Ovary (tissue), 3 donors: ENCODE measurements at regions not wholly inside any gene's neighbourhood (a gene's known extent, or its start where the extent isn't known, plus 50 kb on each side); places are given as distances from the start of the nearest gene placed in this dataset.

ENCODE experiments used
- EP300 ChIP-seq: sonication (generic); formaldehyde crosslinking; IDR thresholded peaks from one replicate; pipeline ENCODE4 v1.6.1; 2017; ENCODE audit warnings: antibody characterized with exemption
- TF ChIP-seq, protein P1 (sequence below), 3 donors: fragments of 450-650 bp in 2 of 3; fragments of 200-600 bp in 1 of 3; IDR thresholded peaks; one replicate each; pipeline versions ENCODE4 v1.5.1 to v1.8.0; 2016 to 2022; ENCODE audit warnings: antibody characterized with exemption in 3 of 3, mild to moderate bottlenecking in 1 of 3
- donor health status: DM: no; HTN: no; CAD: no.

DNA sequence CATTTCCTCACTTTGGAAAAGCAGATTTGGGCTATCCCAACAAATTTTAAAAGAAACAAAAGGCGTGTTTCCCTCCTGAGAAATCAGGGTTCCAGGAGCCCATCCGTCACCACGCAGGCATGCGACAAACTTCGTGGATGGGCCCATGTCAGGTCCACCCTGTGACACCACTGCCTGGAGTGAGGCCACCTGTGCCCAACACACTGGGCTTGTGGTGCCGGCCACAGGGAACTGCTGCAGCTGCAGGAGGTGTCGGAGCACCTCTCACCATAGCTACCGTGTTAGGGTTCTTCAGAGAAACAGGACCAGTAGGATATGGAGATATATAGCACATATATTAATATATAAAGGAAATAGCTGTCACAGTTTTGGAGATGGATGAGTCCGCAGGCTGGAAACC lies 53.0 kb upstream of the BCL11B start:
- TF ChIP-seq, protein P1, sequence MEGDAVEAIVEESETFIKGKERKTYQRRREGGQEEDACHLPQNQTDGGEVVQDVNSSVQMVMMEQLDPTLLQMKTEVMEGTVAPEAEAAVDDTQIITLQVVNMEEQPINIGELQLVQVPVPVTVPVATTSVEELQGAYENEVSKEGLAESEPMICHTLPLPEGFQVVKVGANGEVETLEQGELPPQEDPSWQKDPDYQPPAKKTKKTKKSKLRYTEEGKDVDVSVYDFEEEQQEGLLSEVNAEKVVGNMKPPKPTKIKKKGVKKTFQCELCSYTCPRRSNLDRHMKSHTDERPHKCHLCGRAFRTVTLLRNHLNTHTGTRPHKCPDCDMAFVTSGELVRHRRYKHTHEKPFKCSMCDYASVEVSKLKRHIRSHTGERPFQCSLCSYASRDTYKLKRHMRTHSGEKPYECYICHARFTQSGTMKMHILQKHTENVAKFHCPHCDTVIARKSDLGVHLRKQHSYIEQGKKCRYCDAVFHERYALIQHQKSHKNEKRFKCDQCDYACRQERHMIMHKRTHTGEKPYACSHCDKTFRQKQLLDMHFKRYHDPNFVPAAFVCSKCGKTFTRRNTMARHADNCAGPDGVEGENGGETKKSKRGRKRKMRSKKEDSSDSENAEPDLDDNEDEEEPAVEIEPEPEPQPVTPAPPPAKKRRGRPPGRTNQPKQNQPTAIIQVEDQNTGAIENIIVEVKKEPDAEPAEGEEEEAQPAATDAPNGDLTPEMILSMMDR (IDR thresholded peaks at IDR 0.05) = no peak
- TF ChIP-seq EP300 = no peak
